ENCODE measurements at regions not wholly inside any gene's neighbourhood (a gene's known extent, or its start where the extent isn't known, plus 50 kb on each side); places are given as distances from the start of the nearest gene placed in this dataset.

GRCh38 chr16:5479926-5480325 lies 382.3 kb upstream of the EEF2KMT start:
- no peak for TF ChIP-seq CTCF (IDR thresholded peaks at IDR 0.05)
- ChIA-PET POLR2A (no interaction called here), CTCF (interaction anchor here (0.9 kb wide), 1 partner anchor 10 kb away, joined by 3 read pairs; no protein-coding TSS in a partner anchor)
- H3K4me1 Mint-ChIP-seq (ENCODE audit: low read depth): no peaks in the 10 kb centered on the region
- intact Hi-C loops (cut with micrococcal nuclease): no loop called here
- no peak overlapping the region for H3K4me3 Mint-ChIP-seq
- H3K36me3 Mint-ChIP-seq (ENCODE audit: low read depth): no peaks in the 10 kb centered on the region
- DNase-seq: no peak
- ATAC-seq: no peak
- H3K27ac Mint-ChIP-seq: no peak overlapping the region
- H3K9me3 Mint-ChIP-seq: no peaks in the 10 kb centered on the region
- H3K27me3 Mint-ChIP-seq: peaks cover 3% of the 10 kb centered on the region

GRCh38 chr16:5478036-5478435 lies 380.4 kb upstream of the EEF2KMT start:
- TF ChIP-seq CTCF (IDR thresholded peaks at IDR 0.05): no peak
- Mint-ChIP-seq H3K27me3 (peaks cover 9% of the 10 kb centered on the region), H3K27ac (no peak overlapping the region), H3K36me3 (ENCODE audit: low read depth) (no peaks in the 10 kb centered on the region), H3K4me3 (no peak overlapping the region), H3K4me1 (ENCODE audit: low read depth) (no peaks in the 10 kb centered on the region), H3K9me3 (no peaks in the 10 kb centered on the region)
- CTCF ChIA-PET: no interaction called here
- ATAC-seq (no peak), DNase-seq (no peak)
- intact Hi-C loops (cut with micrococcal nuclease): no loop called here
- POLR2A ChIA-PET: no interaction called here

GRCh38 chr16:5477251-5477650 lies 379.7 kb upstream of the EEF2KMT start:
- ChIA-PET CTCF (interaction anchor here (1.1 to 1.4 kb wide), 2 partner anchors 13 to 138 kb away, joined by 3 read pairs; no protein-coding TSS in a partner anchor), POLR2A (no interaction called here)
- TF ChIP-seq CTCF (IDR thresholded peaks at IDR 0.05): no peak
- no peaks in the 10 kb centered on the region for H3K4me1 Mint-ChIP-seq (ENCODE audit: low read depth)
- no peak overlapping the region for H3K27ac Mint-ChIP-seq
- intact Hi-C loops (cut with micrococcal nuclease): no loop called here
- no peak overlapping the region for H3K4me3 Mint-ChIP-seq
- H3K27me3 Mint-ChIP-seq: peaks cover 11% of the 10 kb centered on the region
- H3K36me3 Mint-ChIP-seq (ENCODE audit: low read depth): no peaks in the 10 kb centered on the region
- no peaks in the 10 kb centered on the region for H3K9me3 Mint-ChIP-seq
- ATAC-seq (no peak), DNase-seq (no peak)

GRCh38 chr16:5472552-5472951 lies 375.0 kb upstream of the EEF2KMT start:
- H3K36me3 Mint-ChIP-seq (ENCODE audit: low read depth): no peaks in the 10 kb centered on the region
- POLR2A ChIA-PET: no interaction called here
- no peak for ATAC-seq
- DNase-seq: no peak
- H3K27me3 Mint-ChIP-seq: peaks cover 11% of the 10 kb centered on the region
- H3K9me3 Mint-ChIP-seq: peaks cover 3% of the 10 kb centered on the region
- no peak overlapping the region for H3K4me3 Mint-ChIP-seq
- H3K4me1 Mint-ChIP-seq (ENCODE audit: low read depth): no peaks in the 10 kb centered on the region
- intact Hi-C loops (cut with micrococcal nuclease): no loop called here
- TF ChIP-seq CTCF (IDR thresholded peaks at IDR 0.05): no peak
- no peak overlapping the region for H3K27ac Mint-ChIP-seq
- CTCF ChIA-PET: no interaction called here

- intact Hi-C loops (cut with micrococcal nuclease): no loop called here
- no peak for ATAC-seq
- H3K4me3 Mint-ChIP-seq: no peak overlapping the region
- ChIA-PET POLR2A (no interaction called here), CTCF (no interaction called here)
- H3K36me3 Mint-ChIP-seq (ENCODE audit: low read depth): no peaks in the 10 kb centered on the region
- no peak for DNase-seq
- TF ChIP-seq CTCF (IDR thresholded peaks at IDR 0.05): no peak
- peaks cover 8% of the 10 kb centered on the region for H3K27me3 Mint-ChIP-seq
- no peak overlapping the region for H3K27ac Mint-ChIP-seq
- peaks cover 3% of the 10 kb centered on the region for H3K9me3 Mint-ChIP-seq
- no peaks in the 10 kb centered on the region for H3K4me1 Mint-ChIP-seq (ENCODE audit: low read depth)
Measured at GRCh38 chr16:5468488-5468887, 370.9 kb upstream of the EEF2KMT start.

Measured in activated CD8-positive, alpha-beta T cell treated with anti-CD3 and anti-CD28 coated beads for 36 hours (primary cell).